GM12872 (cell line): ENCODE measurements at regions not wholly inside any gene's neighbourhood (a gene's known extent, or its start where the extent isn't known, plus 50 kb on each side); places are given as distances from the start of the nearest gene placed in this dataset.

Experiments used
- TF ChIP-seq, protein P1 (sequence below): IDR thresholded peaks from 3 replicates; pipeline ENCODE4 v1.5.1; 2011; ENCODE audit warnings: low read depth, mild to moderate bottlenecking, low read length, moderate library complexity; ENCODE audit not compliant: insufficient read depth

DNA sequence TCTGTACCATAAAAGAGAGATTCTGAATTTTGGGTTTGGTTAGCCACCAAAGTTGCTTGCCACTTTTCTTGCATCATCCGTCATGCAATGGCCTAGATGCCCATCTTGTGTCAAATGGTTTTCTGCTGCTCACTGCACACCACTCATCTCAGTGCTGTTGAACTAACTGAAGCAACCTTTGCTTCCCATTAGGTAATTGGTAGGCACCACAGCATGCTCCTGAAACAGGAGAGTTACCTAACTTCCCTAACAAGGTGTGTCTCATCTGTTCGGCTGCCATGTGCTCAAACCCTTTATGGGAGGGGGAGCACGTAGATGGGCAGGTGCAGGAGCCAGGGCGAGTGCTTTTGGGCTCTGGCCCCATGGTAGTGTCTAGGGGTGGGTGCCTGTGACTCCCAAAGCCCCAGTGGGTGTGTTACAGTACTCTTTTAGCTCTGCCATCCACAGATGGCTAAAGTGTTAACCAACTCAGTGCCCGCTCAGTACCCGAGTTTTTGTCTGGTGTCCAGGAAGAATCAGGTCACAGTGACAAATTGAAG is 147.4 kb upstream of the SPACA1 start:
- TF ChIP-seq, protein P1, sequence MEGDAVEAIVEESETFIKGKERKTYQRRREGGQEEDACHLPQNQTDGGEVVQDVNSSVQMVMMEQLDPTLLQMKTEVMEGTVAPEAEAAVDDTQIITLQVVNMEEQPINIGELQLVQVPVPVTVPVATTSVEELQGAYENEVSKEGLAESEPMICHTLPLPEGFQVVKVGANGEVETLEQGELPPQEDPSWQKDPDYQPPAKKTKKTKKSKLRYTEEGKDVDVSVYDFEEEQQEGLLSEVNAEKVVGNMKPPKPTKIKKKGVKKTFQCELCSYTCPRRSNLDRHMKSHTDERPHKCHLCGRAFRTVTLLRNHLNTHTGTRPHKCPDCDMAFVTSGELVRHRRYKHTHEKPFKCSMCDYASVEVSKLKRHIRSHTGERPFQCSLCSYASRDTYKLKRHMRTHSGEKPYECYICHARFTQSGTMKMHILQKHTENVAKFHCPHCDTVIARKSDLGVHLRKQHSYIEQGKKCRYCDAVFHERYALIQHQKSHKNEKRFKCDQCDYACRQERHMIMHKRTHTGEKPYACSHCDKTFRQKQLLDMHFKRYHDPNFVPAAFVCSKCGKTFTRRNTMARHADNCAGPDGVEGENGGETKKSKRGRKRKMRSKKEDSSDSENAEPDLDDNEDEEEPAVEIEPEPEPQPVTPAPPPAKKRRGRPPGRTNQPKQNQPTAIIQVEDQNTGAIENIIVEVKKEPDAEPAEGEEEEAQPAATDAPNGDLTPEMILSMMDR = no peak

DNA sequence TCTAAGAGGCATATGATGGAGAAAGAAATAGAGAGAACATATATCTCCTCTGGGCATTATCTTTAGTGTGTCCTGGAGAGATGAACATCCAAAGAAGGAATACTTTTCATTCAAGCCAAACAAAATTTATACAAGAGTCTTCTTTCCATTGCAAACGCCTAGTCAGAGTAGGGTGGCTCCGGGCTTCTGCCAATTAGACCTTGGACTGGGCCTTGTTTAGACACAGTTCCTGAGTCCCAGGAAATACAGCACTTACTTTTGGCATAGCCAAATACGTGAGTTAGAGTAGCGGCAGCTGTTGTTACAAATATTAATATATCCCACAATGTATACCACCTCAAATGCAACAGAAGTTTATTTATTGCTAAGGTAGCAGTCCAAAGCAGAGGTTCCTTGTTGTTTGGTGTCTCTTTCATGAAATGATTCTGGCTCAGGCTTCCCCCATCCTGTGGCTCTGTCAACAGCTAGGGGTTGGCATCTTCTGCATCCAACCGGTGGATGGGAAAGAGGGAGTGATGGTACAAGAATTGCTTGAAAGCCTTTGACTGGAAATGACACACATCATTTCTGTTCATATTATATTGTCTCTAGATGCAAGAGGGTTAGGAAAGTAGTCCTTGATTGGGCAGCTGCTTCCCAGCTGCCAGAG is 148.0 kb upstream of the SPACA1 start:
- TF ChIP-seq, protein P1 = no peak

DNA sequence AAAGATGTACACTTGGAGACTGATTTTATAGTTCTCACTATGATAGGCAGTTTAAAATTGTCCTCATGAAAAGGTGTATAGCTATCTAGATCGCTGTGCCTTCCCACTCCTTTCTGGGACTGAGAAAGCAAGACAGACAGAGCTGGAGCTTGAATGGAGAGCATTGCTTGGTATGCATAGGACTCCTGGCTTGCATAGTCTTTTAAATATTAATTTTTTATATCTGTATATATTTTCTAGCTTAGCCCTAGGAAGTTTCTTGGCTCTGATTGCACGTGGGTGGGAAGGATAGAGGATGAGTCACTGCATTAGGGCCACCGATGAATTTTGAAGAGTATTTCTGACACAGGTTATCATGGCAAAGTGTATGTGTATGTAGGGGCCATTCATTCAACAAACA is 150.0 kb upstream of the SPACA1 start:
- TF ChIP-seq, protein P1 = no peak

DNA sequence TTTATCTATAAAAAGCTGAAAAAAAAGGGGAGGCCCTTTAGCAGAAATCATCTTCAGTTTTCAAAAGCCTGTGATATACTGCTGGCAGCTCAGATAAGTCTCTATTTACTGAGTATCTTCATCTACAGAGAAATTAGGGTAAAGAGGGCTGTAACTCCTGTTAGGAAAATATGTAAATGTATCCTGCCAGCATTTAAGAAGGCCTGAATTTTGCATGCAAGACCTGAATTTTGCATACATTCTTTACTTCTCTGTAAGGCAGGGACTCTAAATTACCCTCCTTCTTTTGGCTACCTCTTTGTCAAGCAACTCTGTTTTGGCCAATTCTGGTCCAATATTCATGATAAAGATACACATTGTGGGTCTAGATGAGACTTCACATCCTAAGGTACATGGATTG is 150.6 kb upstream of the SPACA1 start:
- TF ChIP-seq, protein P1 = no peak

DNA sequence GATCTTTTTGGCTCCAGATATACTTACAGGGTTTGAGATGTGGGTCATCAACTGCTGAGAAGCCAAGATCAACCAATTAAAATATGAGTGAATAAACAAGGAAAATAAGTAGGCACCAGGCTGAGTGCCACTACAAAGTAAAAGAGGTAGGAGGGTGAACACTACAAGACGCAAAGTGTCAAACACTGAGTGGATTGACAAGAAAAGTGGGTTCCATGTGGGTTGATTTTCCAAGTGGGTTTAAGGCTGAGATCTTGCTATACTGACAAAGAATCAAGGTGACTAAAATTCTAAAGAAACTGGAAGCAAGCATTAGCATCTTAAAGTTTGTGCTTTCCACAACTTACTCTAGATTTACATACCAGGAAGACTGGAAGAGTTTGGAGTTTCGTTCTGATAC is 160.4 kb upstream of the SPACA1 start:
- TF ChIP-seq, protein P1 = no peak

DNA sequence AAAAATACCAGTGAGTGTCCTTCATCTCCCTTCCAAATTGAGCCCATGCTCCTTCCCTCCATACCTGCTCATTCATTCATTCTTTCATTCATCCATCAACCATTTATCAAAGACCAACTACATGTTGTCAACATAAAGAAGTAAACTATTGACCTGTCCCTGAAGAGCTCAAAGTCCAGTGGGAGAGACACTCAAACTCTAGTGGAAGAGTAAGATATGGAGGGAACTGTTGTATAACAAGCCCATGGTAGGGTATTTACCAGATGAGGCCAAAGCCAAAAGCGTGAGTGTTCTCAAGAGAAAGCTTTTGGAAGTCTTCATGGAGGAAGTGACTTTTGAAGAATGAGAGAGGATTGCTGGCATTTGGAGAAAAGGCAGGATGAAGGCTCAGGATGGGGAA is 163.4 kb upstream of the SPACA1 start:
- TF ChIP-seq, protein P1 = no peak

DNA sequence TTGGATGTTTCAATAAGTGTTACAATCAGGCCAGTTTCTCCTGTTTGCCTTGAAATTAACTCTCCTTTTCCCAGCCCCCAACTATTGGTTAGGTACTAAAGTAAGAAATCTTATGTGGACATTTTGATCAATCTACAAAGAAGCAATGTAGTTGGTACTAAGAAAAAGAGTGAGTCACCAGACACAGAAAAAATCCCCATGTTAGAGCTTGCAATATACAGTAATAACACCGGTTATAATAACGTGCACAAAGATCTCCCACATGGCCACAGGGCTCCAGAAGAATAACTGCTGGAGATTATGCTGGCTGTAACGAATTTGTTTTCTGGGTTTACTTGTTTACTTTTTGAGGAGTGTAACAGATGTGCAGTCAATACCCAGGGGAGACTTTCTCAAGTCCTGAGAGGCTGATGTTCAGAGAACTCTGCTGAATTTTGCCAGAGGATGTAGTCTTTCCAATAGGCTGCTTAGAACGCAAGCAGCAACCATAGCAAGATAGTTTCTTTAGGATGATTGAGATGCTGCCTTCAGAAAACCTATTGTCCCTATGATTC is 166.2 kb upstream of the SPACA1 start:
- TF ChIP-seq, protein P1 = no peak
